ENCODE measurements at regions not wholly inside any gene's neighbourhood (a gene's known extent, or its start where the extent isn't known, plus 50 kb on each side); places are given as distances from the start of the nearest gene placed in this dataset.

- FAIRE-seq = no peak
- ChIA-PET CTCF (interaction anchor here (0.9 kb wide), 1 partner anchor 18 kb away, joined by 3 read pairs; no protein-coding TSS in a partner anchor), POLR2A (no interaction called here)
- H3K9me3 ChIP-seq = no peaks in the 10 kb centered on the region
- no peak overlapping the region for H3K27ac ChIP-seq
- no peak for DNase-seq (ENCODE audit: low read depth in 1 of 2, low spot score in 1 of 2)
- TF ChIP-seq REST (IDR thresholded peaks at IDR 0.05) (no peak), TFCP2L1 (CRISPR knock-in tag; IDR thresholded peaks at IDR 0.05) (no peak), E2F6 (IDR thresholded peaks at IDR 0.05; ENCODE audit: borderline replicate concordance, low read depth) (no peak), PHF8 (IDR thresholded peaks at IDR 0.05; ENCODE audit: borderline replicate concordance, low read depth) (no peak), KDM1A (IDR thresholded peaks at IDR 0.05; ENCODE audit: low read depth) (no peak), EP300 (IDR thresholded peaks at IDR 0.05) (no peak), ATOH8 (CRISPR knock-in tag; IDR thresholded peaks at IDR 0.05; ENCODE audit: low read depth) (no peak), MAFK (IDR thresholded peaks at IDR 0.05; ENCODE audit: partially characterized antibody) (no peak), CBX8 (IDR thresholded peaks at IDR 0.05) (no peak), HEYL (CRISPR knock-in tag; IDR thresholded peaks at IDR 0.05) (no peak), EHMT2 (IDR thresholded peaks at IDR 0.05; ENCODE audit: low read depth) (no peak), FOXS1 (CRISPR knock-in tag; IDR thresholded peaks at IDR 0.05) (no peak), CHD4 (IDR thresholded peaks at IDR 0.05; ENCODE audit: borderline replicate concordance) (no peak)
- no peak overlapping the region for H3K4me3 ChIP-seq
- H3K4me1 ChIP-seq = no peaks in the 10 kb centered on the region
- ATAC-seq = no peak
- H3K4me2 ChIP-seq = no peak overlapping the region
- 0% methylated on average over 1 of the region's 1 CpG for WGBS (ENCODE audit: missing lambda C conversion rate)
Observed at GRCh38 chr5:110321117-110321516, 405.4 kb downstream of the TMEM232 start.

GRCh38 chr5:110323357-110323756 lies 403.1 kb downstream of the TMEM232 start:
- CTCF ChIA-PET = no interaction called here
- TF ChIP-seq FOSB (CRISPR knock-in tag; IDR thresholded peaks at IDR 0.05) (no peak), CTCF (IDR thresholded peaks at IDR 0.05) (no peak), HOXA7 (CRISPR knock-in tag; IDR thresholded peaks at IDR 0.05) (no peak), CHD2 (IDR thresholded peaks at IDR 0.05; ENCODE audit: low read length, partially characterized antibody) (no peak), RAD21 (conservative IDR thresholded peaks at IDR 0.05 in 1 of 2, IDR thresholded peaks at IDR 0.05 in 1 of 2) (no peak), REST (IDR thresholded peaks at IDR 0.05) (no peak), HDAC2 (IDR thresholded peaks at IDR 0.05) (no peak), USF2 (IDR thresholded peaks at IDR 0.05) (no peak), MAFK (IDR thresholded peaks at IDR 0.05; ENCODE audit: partially characterized antibody) (no peak), TP53 (CRISPR knock-in tag; IDR thresholded peaks at IDR 0.05) (no peak), PBX3 (IDR thresholded peaks at IDR 0.05) (no peak)
- Histone ChIP-seq H3K4me1 (no peaks in the 10 kb centered on the region), H3K4me2 (no peak overlapping the region), H3K9me3 (no peaks in the 10 kb centered on the region), H3K27ac (no peak overlapping the region), H3K4me3 (no peak overlapping the region)
- 0% methylated on average over 1 of the region's 1 CpG for WGBS (ENCODE audit: missing lambda C conversion rate)
- DNase-seq (ENCODE audit: low read depth in 1 of 2, low spot score in 1 of 2) = no peak
- ATAC-seq = no peak
- no peak for FAIRE-seq
- POLR2A ChIA-PET = no interaction called here
